Astrocyte of the spinal cord (primary cell): ENCODE measurements at regions not wholly inside any gene's neighbourhood (a gene's known extent, or its start where the extent isn't known, plus 50 kb on each side); places are given as distances from the start of the nearest gene placed in this dataset.

Source experiments
- DNase-seq: peaks from one replicate; pipeline ENCODE4 v3.0.0; 2011; ENCODE audit warnings: low read depth, low spot score
- H3K4me3 ChIP-seq: 2 replicates; pipeline ENCODE4 v1.5.1; 2011; ENCODE audit warnings: low read depth, mild to moderate bottlenecking, low read length, moderate library complexity
- CTCF ChIP-seq: IDR thresholded peaks from 2 replicates; pipeline ENCODE4 v1.5.1; 2012; ENCODE audit warnings: low read depth, mild to moderate bottlenecking, low read length, inconsistent platforms
- in situ Hi-C: cut with HindIII; loops from 2 replicates; pipeline ENCODE4 v1.10.0; 2017; ENCODE audit warnings: low sequenced_read_pairs

GRCh38 chr11:76287227-76287626, 80.9 kb upstream of the WNT11 start:
- TF ChIP-seq CTCF: no peak
- in situ Hi-C loops: no loop called here
- DNase-seq: no peak
- H3K4me3 ChIP-seq: no peak overlapping the region

- no peak for TF ChIP-seq CTCF
- DNase-seq: no peak
- in situ Hi-C loops: no loop called here
- H3K4me3 ChIP-seq: no peak overlapping the region
These were observed 79.2 kb upstream of the WNT11 start for GRCh38 chr11:76285397-76286104.

- in situ Hi-C loops: no loop called here
- DNase-seq: no peak
- H3K4me3 ChIP-seq: no peak overlapping the region
- no peak for TF ChIP-seq CTCF
These were observed 77.9 kb upstream of the WNT11 start for GRCh38 chr11:76284161-76284560.

- H3K4me3 ChIP-seq: no peak overlapping the region
- in situ Hi-C loops: no loop called here
- TF ChIP-seq CTCF: no peak
- DNase-seq: no peak
These were observed 76.7 kb upstream of the WNT11 start for GRCh38 chr11:76282811-76283595.

- no peak for DNase-seq
- in situ Hi-C loops: no loop called here
These were observed 75.9 kb upstream of the WNT11 start for GRCh38 chr11:76282172-76282571.

GRCh38 chr11:76281558-76281906, 75.2 kb upstream of the WNT11 start:
- in situ Hi-C loops: no loop called here
- DNase-seq: no peak
- H3K4me3 ChIP-seq: no peak overlapping the region
- no peak for TF ChIP-seq CTCF

More at GRCh38 chr11:76282172-76282571, 75.9 kb upstream of the WNT11 start:
- no peak for TF ChIP-seq CTCF
- H3K4me3 ChIP-seq: no peak overlapping the region
